Globus pallidus (tissue), 1 donor: ENCODE measurements at regions not wholly inside any gene's neighbourhood (a gene's known extent, or its start where the extent isn't known, plus 50 kb on each side); places are given as distances from the start of the nearest gene placed in this dataset.

Experiments
- DNase-seq: peaks from one replicate; pipeline ENCODE4 v3.0.0-alpha.2; 2015; ENCODE audit warnings: low spot score

DNA sequence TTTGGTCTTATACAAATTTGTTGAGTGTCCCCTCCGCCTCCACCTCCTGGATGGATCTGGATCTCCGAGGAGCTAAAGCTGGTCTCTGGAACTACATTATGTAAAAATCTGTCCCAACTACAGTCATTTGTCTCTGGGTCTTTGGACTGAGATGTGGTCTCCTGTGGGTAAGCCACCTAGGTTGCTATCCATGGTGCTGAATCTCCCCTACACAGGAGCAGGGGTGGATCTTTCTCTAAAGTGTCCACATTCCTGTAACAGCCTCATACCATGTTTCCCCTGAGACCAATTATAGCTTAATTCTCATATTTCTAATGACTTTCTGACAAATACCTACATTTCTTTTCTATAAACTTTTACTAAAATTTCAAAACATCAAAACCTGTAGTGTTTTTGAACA is 625.8 kb downstream of the TAFA4 start:
- DNase-seq: no peak

DNA sequence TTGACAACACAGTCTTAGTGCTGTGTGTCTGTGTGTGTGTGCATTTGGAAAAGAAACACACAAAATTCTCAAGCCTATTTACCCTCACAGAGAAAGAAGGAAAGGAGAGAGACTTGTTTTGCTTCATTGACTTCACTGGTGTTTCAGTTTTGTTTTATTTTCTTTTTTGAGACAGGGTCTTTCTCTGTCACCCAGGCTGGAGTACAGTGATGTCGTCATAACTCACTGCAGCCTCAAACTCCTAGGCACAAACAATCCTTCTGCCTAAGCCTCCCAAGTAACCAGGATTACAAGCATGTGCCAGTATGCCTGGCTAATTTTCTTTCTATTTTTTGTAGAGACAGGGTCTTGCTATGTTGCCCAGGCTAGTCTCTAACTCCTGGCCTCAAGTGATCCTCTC is 636.9 kb downstream of the TAFA4 start:
- no peak for DNase-seq

DNA sequence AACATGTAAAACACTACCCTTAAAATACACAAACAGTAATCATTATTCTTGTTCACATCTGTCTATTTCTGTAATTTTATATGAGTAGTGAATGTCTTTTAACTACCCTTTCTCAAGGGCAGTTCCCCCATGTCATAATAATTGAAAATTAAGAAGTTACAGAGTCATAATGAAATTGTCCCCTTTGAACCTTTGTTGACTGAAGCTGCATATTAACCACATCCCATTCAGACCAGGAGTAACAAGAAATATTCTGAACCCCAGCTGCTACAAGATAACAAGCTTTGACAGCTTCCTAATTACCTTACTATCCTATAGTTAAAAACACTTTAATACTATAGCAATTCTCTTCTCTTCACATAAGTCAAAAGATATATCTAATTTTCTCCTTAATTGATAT is 635.9 kb upstream of the SUCLG2 start:
- no peak for DNase-seq

DNA sequence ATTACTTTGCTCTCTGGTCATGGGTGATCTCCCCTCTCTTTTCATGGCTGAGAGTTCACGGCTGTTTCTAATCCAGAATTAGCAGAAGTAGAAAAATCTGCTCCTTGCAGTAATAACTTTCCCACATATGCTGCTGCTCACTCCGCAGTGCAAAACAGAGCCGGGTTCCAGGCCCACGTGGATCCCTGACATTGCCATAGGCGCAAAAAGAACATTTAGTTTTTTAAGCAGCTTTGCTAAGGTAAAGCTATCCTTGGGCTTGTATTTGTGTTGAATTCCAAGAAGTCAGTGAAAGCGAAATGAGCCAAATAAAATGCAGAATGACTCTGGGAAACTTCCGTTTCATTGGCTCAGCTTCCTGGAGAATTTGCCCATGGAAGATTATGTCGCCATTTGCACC is 633.7 kb upstream of the SUCLG2 start:
- DNase-seq: no peak

DNA sequence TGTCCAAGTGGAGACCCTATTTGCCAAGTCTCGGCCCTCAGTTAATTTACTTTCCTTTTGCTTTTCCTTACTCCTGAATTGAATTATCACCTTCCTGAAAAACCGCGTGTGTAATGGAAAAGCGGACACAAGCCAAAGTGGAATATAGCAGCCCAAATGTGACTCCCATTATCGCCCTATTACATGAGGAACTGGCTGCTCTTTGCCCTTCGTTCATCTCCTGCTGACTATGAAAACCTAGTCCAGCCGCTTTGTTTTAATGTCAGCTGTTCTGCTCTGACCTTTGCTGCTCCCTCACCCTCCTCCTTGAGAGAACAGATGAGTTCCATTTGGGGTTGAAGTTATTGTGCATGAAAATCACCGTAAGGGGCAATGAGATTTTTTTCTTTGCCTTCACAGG is 632.7 kb upstream of the SUCLG2 start:
- DNase-seq: no peak

DNA sequence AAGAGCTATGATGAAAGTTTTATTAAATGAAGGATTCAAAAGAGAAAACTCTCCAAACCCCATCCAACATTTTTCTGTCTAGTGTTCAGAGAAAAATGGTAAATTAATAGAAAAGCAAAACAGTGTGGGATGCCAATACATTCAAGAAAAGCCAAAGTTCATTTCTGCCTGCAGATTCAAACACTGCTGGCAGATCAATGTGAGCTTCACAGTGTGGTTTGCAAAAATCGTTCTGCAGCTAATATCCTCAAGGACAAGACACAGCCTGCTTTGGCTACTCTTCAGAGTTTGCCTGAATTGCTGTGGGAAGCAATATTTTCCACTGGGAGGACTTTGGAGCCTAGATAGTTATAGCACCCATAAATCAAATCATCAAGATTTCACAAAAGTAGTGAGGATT is 619.9 kb upstream of the SUCLG2 start:
- no peak for DNase-seq

DNA sequence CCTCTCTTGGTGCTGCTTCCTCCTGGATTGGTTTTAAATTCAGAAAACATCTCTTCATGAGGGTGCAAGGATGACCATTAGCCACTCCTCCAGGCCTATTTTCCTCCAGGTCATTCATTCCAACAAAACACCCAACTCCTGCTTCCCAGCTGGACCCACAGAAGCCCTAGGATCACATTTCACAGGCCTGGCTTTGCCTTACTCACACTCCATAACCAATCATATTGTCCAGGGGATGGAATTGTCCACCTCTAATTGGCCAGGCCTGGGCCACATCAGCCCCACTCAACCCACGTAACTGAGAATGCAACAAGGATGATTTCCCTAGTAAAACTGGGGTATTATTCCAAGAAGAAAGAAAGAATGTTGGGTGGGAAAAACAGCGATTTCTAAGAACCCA is 616.7 kb upstream of the SUCLG2 start:
- DNase-seq: no peak

DNA sequence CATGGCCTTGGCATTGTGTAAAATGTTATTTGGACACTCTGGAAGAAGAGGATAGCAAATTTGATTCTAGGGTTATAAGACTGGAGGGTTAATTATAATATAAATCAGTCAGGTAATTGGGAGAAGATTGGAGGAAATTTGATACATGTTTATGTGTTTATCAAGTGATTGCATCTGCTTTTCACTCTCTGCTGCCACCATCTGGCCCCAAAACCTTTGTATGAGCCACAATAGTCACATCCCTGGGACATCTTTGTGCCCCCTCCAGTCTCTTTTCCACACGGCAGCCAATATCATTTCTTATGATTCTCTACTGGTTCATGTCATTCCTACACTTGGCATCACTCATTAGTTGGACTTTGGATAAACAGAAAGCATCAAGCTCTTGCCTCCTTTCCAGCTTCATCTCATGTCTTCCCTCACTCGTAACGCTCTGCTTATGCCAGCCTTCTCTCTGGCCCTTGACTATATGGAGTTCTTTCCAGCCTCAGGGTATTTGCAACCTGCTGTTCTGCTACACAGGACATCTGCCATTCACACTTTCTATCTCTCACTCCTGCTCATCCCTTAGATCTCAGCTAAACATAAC is 602.3 kb upstream of the SUCLG2 start:
- no peak for DNase-seq

DNA sequence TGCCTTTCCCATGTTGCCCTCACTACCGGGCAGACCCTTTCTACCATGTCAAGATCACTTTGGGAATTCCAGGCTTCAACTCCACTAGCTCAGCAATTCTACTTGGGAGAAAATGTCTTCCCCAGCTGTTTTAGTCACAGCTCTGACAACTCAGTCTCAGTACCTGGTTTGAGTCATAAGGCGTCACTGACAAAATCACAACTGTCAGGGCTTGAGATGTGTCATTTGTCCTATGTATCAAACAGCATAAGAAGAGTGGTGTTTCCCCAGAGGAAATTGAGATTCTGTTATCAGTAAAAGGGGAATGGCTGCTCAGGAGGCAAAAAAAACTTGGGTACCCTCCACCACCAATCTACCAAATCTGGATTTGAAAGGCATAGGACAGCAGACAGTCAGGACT is 594.9 kb upstream of the SUCLG2 start:
- DNase-seq: no peak

DNA sequence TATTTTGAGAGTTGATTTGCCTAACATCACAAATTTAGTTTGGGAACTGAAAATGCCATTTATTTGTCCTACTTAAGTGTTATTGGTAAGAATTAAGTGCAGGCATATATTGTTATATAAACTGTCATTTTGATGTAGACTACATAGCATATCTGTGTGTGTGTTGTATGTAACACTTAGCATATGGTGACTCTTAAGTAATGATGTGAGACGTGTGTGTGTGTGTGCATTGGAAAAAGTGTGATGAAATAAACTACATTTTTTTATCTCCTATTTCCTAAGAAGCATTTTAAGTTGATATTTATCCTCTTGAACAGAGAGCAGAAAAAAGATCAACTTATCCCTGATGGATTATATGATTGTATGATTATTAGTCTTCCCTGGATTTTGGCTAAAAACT is 588.2 kb upstream of the SUCLG2 start:
- no peak for DNase-seq

DNA sequence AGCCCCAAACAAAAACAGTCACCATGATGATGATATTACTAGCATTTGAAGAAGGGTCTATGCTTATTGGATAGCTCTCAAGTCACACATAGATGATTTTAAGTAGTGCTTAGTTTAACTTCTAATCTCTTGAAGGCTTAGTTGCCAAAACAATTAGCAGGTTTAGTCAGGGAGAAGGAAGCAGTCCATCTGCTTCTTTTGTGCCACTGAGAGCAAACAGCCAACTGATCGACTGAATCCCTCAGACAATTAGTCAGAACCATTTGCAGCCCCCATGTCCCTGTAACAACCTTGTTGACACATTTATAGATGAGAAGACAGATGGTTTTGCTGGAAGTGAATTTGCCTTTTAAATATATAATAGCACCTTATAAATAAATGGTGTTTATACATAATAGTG is 585.1 kb upstream of the SUCLG2 start:
- DNase-seq: no peak

DNA sequence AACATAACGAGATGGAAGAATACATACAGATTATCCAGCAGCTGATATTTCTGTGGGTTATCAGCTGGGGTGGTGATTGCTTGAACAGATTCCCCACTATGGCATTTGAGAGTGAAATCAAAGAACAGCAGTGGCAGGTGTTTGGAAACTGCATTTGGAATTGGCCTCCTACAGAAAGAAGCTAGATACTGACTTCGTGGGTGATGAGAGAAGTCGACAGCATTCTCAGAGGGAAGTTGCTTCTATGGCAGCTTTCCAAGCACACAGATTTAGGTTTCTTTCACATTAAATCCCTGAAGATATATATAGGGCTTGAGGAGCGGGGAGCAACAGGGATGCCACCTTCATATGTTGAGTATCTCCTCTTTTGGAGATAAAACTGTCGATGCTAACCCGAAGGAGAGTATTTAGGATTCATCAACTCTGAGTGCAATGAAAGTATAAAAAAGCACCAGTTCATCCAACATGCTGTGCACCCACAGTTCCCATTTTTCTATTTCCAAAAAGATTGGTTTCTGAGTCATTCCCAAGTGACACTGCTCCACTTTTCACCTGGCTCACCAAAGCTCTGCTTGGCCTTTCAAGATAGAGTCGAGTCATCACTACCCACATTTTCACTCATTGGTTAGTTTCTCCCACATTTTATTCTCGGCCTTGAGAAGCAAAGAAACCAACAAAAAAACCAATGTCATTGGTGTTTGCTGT is 579.8 kb upstream of the SUCLG2 start:
- no peak for DNase-seq

DNA sequence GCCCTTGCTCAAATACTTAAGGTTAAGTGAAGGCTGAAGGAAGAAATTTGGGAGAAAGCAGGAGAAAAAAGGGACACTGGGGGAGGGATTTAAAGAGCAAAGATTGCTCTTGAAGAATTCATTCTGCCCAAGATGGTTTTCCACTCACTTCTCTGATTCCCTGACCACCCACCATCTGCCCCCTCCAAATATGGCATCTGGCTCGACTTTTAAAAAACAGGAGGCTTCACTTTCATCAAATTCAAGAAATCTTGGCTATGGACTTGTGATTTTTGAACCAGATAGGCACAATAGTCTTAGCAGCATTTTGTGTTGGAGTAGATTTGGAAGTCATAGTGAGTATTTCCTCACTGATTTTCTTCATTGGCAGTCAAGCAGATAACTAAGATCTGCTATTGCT is 574.4 kb upstream of the SUCLG2 start:
- no peak for DNase-seq

DNA sequence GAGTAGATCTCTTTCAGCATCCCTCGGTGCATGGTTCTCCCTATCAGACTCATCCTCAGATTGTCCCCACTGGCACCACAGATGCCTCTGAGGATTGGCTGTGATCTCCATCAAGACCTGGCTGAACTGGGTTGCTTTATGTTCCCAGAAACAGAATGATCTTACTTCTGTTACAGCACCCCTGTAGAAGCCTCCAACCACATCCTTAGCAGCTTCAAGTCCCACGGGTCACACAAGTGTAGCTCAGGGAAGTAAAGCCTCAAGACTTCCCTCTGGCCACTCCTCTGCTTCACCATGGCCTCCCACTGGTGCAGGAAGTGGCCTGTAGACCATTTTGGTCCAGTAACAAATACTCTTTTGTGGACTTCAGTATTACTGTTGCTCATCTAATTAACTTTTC is 566.4 kb upstream of the SUCLG2 start:
- no peak for DNase-seq

DNA sequence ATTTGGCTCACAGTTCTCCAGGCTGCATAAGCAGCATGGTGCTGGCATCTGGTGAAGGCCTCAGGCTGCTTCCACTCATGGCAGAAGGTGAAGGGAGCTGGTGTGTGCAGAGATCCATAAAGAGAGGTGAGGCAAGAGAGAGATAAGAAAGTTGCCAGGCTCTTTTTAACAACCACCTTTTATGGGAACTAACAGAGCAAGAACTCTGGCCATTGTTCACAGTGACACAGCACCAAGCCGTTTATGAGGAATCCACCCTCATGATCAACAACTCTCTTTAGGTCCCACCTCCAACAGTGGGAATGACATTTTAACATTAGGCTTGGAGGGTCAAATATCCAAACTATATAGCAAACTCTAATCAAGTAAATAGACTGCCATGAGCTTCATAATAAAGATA is 557.2 kb upstream of the SUCLG2 start:
- no peak for DNase-seq

DNA sequence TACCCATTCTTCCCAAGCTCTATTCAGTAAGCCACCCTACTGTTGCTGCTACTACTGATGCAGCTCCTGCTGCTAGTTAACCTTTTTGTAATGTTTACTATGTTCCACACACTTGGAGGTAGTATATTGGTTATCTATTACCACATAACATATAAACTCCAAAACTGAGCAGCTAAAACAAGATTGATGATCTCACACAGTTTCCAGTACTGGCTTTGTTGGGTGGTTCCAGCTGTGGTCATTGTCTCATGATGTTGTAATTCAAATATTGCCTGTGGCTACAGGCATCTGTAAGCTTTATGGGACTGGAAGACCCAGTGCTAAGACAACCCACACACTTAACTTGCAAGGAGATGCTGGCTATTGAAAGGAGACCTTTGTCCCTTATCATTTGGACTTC is 556.2 kb upstream of the SUCLG2 start:
- DNase-seq: no peak

DNA sequence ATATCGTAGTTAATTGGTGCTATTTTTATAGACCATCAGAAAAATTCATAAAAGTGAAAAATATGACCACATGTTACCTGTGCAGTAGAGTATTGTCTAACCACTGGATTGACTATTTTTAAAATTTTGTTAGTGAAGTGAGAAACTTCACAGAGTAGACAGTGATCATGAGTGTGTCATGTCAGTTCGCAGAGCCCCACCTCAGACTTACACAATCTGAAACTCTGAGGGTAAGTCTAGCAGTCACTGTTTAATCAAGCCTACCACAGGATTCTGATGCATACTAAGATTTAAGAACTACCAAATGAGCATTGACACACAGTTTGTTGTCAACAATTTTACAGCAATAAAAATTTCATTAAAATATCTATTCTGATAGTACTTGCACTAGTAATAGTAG is 552.9 kb upstream of the SUCLG2 start:
- no peak for DNase-seq

DNA sequence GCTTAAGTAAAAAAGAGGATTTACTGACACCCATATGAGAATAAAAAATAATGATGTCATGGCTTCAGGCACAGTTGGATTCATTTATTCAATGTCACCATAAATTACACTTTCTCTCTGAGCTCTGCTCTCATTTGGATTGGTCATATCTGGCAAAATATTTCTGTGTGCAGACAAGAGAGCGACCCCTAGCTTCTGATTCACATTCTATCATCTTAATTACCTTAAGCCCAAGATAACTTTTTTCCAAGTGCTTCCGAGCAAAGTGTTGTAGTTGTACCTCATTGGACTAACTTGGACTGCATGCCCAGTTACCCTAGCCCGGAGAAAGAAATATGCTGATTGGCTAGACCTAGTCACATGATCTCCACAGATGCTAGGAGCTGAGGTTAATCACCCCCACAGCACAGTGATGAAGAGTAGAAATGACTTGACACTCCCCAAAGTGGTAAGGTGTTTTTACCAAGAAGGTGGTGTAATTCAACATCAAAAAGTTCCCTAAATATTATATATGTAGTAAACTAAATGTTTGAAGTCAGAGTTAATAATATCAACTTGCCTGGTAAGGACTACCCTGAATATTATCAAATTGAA is 552.2 kb upstream of the SUCLG2 start:
- no peak for DNase-seq

DNA sequence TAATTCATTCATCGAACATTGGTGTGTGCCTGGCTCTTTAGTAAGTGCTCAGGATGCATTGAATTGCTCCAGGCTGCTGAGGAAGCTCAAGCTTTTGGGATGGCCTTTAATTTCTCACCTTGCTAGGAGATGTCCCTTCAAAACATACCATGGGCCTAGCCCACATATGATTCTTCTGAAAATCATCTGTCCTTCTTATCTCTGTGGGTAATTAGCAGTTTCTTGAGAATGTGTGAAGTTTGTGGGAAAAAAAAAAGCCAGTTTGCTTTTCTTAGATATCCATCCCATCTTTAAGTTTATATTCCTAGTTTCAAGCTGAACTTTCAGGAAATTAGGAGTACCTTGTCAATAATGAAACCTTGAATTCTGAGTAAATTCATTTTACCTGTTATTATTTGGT is 532.3 kb upstream of the SUCLG2 start:
- DNase-seq: no peak

DNA sequence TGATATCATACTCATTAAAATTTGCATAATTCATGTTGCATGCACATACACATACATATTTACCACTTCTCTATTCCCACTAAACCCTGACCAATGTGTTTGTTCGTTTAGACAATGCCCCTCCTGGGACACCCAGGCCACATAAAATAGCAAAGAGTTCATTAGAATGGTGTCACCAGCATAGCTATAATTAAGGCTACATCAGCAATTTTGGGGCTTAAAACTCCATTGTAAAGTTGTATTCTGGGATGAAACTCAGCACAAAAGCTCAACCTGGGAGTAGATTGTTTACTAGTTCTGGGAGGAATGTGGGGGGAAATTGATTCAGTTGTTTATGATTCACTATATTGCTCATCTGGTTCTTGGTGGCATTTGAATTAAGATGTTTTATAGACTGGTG is 522.2 kb upstream of the SUCLG2 start:
- no peak for DNase-seq

DNA sequence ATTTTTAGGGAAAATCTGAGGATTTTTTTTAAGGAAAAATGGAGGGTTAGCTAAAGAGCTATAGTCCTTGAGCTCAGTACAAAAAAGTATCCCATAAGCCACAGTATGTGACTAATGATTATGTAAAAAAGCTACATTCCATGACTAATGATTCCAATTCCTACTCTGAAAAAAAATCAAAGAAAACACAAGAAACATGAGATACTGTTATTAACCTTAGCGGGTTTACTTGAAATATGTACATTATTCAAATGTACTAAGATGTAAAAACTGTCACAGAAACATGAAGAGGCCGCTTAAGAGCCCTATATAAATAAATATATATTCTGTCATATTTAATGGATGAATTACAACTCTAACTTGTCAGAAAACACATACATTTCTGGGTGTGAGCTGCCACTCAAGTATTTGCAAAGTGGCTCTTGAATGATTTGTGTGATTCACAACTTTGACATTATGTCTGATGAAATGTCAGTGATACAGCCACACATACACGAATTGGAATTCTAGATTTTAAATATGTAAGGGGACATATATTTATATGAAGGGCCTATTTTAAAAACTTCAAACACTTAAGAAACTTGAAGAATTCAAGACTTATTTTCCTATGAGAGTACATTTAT is 518.7 kb upstream of the SUCLG2 start:
- no peak for DNase-seq

DNA sequence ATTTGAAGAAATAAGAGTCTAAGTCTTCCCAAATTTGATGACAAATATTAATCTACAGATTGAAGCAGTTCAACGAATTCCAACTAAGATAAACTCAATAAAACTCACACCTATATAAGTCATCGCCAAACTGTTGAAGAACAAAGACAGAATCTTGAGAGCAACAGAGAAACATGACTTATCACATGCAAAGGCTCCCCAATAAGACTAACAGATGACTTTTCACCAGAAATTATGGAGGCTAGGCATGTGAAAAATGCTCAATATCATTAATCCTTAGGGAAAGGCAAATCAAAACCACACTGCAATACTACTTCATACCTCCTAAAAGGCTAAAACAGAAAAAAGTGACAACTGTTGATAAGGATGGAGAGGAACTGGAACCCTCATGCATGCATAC is 517.6 kb upstream of the SUCLG2 start:
- no peak for DNase-seq

DNA sequence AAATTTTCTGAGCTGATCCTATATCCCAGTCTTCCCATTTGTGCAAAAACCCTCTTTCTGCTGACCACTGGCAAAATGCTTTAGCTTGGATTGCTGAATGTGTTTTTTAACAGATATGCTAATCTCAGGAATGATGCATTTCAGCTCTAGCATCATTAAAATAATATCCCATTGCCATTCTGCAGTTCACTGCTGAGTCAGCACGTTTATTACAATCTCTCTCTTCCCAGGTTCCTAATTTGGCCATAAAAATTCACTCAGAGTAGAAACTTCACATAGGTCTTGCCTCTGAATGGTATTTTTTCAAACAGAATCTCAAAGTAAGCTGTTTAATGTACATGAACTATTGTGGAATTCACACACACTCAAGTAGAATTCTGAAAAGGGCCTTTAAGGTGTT is 509.6 kb upstream of the SUCLG2 start:
- no peak for DNase-seq

DNA sequence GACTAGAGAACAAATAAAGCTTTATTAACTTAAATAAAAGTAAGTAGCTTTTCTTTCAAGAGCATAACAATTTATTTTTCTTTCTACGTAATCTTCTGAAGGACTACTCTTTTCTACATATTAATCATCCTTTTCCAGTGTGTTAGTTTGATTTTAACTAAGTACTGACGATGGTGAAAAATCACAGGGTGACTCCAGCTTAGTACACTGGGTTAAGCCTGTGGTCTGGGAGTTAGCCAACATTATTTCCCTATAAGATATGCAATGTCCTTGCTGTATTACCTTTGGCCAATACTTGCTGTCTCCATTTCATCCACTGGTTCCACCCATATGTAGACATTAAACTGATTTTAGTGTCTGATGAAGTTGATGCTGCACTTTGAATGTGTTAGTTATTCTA is 508.6 kb upstream of the SUCLG2 start:
- no peak for DNase-seq
